ENCODE measurements at regions not wholly inside any gene's neighbourhood (a gene's known extent, or its start where the extent isn't known, plus 50 kb on each side); places are given as distances from the start of the nearest gene placed in this dataset.

DNA sequence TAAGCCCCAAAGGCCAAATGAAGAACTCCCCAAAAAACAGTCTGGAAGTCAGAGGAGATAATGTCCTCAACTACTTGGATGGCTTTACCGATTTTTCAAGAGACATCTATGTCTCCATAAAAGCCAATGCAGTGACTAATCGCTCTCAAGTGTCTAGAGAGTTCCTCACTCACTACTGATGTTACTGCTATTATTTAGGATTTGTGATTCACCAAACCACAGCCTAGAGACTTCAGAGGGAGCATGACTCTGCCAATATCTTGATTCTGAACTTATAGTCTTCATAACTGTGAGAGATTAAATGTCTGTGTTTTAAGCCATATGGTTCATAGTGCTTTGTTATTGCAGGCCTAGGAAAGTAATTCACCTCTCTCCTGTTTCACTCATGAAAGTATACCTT is 160.2 kb downstream of the IPMK start:
- Histone ChIP-seq H3K36me3 (replicated peaks) (no peaks in the 10 kb centered on the region), H3K27ac (no peak overlapping the region), H3K4me3 (ENCODE audit: low read depth, low read length) (no peak overlapping the region), H3K27me3 (replicated peaks) (no peaks in the 10 kb centered on the region)
- peak; percentile 70 for DNase-seq
- TF ChIP-seq, protein P1, sequence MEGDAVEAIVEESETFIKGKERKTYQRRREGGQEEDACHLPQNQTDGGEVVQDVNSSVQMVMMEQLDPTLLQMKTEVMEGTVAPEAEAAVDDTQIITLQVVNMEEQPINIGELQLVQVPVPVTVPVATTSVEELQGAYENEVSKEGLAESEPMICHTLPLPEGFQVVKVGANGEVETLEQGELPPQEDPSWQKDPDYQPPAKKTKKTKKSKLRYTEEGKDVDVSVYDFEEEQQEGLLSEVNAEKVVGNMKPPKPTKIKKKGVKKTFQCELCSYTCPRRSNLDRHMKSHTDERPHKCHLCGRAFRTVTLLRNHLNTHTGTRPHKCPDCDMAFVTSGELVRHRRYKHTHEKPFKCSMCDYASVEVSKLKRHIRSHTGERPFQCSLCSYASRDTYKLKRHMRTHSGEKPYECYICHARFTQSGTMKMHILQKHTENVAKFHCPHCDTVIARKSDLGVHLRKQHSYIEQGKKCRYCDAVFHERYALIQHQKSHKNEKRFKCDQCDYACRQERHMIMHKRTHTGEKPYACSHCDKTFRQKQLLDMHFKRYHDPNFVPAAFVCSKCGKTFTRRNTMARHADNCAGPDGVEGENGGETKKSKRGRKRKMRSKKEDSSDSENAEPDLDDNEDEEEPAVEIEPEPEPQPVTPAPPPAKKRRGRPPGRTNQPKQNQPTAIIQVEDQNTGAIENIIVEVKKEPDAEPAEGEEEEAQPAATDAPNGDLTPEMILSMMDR (IDR thresholded peaks at IDR 0.05; ENCODE audit: low read depth, low read length, missing control alignments) = no peak
- in situ Hi-C loops (cut with HindIII; ENCODE audit: low pct_ligation_motif_present, low sequenced_read_pairs) = no loop called here

DNA sequence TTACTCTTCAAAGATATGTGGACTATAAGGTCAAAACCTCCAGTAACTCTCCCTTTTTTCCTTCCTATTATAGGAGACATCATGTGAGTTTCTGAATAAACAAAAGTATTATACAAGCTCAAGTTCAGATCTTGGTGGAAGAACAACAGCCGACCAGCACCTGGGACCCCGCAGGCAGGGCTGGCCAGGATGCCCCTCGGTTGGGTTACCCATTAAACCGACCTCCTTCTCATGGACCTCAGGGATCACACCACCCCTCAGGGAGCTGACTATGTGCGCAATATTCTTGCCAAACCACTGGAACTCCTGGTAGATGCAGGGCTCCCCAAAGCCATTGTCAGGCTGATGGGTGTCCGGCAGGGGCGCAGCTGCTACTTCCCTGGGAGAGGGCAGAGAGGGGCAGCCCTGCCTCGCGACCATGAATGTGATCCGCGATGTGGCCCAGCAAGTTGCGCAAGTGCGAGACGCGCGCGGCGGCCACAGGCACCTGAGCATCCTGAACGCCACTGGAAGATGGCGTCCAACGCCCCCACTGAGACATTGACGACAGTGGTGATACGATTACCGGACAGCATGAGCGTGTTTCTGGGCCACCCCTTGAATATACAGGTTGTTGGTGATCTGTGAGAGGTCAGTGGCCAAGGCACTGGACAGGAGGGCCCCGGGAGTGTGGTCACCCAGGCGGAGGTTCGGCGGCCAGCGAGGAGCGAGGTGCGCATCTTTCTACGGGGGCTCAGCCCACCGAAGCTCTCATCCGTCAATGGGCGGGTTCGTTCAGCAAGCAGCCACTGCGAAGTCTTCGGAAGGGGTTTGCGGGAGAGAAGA is 161.3 kb downstream of the IPMK start:
- Histone ChIP-seq H3K36me3 (replicated peaks) (no peaks in the 10 kb centered on the region), H3K27ac (no peak overlapping the region), H3K4me3 (ENCODE audit: low read depth, low read length) (no peak overlapping the region), H3K27me3 (replicated peaks) (no peaks in the 10 kb centered on the region)
- no peak for DNase-seq
- in situ Hi-C loops (cut with HindIII; ENCODE audit: low pct_ligation_motif_present, low sequenced_read_pairs) = no loop called here
- TF ChIP-seq, protein P1 (IDR thresholded peaks at IDR 0.05; ENCODE audit: low read depth, low read length, missing control alignments) = no peak

DNA sequence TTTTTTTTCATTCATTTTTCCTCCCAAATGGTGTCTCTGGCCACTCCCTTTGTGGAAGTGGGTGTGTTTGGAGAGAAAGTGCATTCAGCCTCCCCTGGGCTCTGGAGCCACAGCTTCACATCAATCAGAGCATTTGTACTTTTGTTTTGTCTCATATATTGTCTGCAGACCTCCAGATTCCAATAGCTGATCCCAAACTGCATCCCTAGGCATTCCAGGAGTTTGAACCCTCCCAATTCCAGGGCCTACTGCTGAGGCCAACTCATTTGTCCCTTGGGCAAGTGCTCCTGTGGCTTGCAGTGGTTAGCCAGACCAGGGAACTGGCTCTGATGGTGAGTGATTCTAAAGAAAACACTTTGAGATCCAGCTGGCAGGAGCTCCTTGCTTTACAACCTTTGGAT is 163.3 kb downstream of the IPMK start:
- no peak overlapping the region for H3K27ac ChIP-seq
- no peaks in the 10 kb centered on the region for H3K36me3 ChIP-seq (replicated peaks)
- DNase-seq = no peak
- no peak overlapping the region for H3K4me3 ChIP-seq (ENCODE audit: low read depth, low read length)
- TF ChIP-seq, protein P1 (IDR thresholded peaks at IDR 0.05; ENCODE audit: low read depth, low read length, missing control alignments) = no peak
- in situ Hi-C loops (cut with HindIII; ENCODE audit: low pct_ligation_motif_present, low sequenced_read_pairs) = no loop called here
- no peaks in the 10 kb centered on the region for H3K27me3 ChIP-seq (replicated peaks)

DNA sequence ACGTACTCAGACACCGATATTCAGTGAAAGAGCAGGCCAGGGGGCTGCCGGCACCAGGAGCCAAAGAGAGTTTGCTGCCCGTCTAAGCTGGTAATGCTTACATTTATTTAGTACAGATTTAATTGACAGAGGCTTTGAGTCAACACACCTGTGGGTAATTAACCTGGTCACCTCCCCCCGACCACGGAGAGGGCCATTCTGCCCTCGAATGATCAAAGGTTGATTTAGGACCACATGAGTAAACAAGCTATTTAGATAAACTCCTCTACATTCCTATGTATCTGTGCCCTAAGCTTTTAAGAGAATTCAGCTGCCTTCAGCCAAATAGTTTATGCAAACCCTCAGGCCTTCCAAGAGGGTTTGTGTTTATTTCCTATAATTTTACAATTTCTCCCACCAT is 164.8 kb downstream of the IPMK start:
- in situ Hi-C loops (cut with HindIII; ENCODE audit: low pct_ligation_motif_present, low sequenced_read_pairs) = no loop called here
- H3K27me3 ChIP-seq (replicated peaks) = no peaks in the 10 kb centered on the region
- no peak for DNase-seq
- H3K4me3 ChIP-seq (ENCODE audit: low read depth, low read length) = no peak overlapping the region
- no peaks in the 10 kb centered on the region for H3K36me3 ChIP-seq (replicated peaks)
- no peak overlapping the region for H3K27ac ChIP-seq
- TF ChIP-seq, protein P1 (IDR thresholded peaks at IDR 0.05; ENCODE audit: low read depth, low read length, missing control alignments) = no peak

DNA sequence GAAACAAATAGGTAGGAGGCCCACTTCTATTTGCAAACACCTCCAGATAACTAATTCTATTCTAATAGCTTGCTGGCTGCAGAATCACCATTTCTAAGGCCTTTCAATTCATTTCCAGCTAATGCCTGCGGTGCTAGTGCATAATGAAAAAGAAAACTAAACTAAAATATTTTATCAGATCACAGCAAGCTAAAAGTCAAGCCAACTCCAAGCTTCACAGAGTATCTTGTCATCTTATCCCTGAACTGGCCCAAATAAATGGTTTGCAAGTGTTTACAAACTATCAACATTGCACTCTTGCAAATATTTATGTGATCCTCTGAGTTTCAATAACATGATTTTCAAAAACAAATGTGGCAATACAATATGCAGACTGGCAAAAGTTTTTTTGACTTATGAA is 166.0 kb downstream of the IPMK start:
- Histone ChIP-seq H3K27ac (no peak overlapping the region), H3K27me3 (replicated peaks) (no peaks in the 10 kb centered on the region), H3K4me3 (ENCODE audit: low read depth, low read length) (no peak overlapping the region), H3K36me3 (replicated peaks) (no peaks in the 10 kb centered on the region)
- no peak for DNase-seq
- TF ChIP-seq, protein P1 (IDR thresholded peaks at IDR 0.05; ENCODE audit: low read depth, low read length, missing control alignments) = no peak
- in situ Hi-C loops (cut with HindIII; ENCODE audit: low pct_ligation_motif_present, low sequenced_read_pairs) = no loop called here

Measured in brain microvascular endothelial cell (primary cell).